ENCODE measurements at regions not wholly inside any gene's neighbourhood (a gene's known extent, or its start where the extent isn't known, plus 50 kb on each side); places are given as distances from the start of the nearest gene placed in this dataset.
"Not testable (repeated sequence)": the region's sequence is repeated elsewhere in the genome, so short reads cannot be mapped to it uniquely, and the experiment has no call there.

GRCh38 chr15:20243486-20244240 is 297.9 kb downstream of the GOLGA6L6 start:
- not testable (repeated sequence) for H3K27me3 ChIP-seq (ENCODE audit: control insufficient read depth, insufficient read depth, low read length); H3K4me3 ChIP-seq (ENCODE audit: low read length); H3K9me3 ChIP-seq (ENCODE audit: control insufficient read depth, low read length)

GRCh38 chr15:20240366-20240917 is 301.2 kb downstream of the GOLGA6L6 start:
- H3K27me3 ChIP-seq (ENCODE audit: control insufficient read depth, insufficient read depth, low read length); H3K36me3 ChIP-seq (ENCODE audit: control insufficient read depth, insufficient read depth, low read length); H3K9me3 ChIP-seq (ENCODE audit: control insufficient read depth, low read length); H3K4me1 ChIP-seq (ENCODE audit: control insufficient read depth, insufficient read depth, low read length); H3K4me3 ChIP-seq (ENCODE audit: low read length); H3K9ac ChIP-seq (ENCODE audit: low read length): not testable (repeated sequence)

More at GRCh38 chr15:20243486-20244240, 297.9 kb downstream of the GOLGA6L6 start:
- not testable (repeated sequence) for H3K36me3 ChIP-seq (ENCODE audit: control insufficient read depth, insufficient read depth, low read length); H3K4me1 ChIP-seq (ENCODE audit: control insufficient read depth, insufficient read depth, low read length); H3K9ac ChIP-seq (ENCODE audit: low read length)

GRCh38 chr15:20239186-20239585 is 302.4 kb downstream of the GOLGA6L6 start:
- not testable (repeated sequence) for H3K9me3 ChIP-seq (ENCODE audit: control insufficient read depth, low read length); H3K4me3 ChIP-seq (ENCODE audit: low read length); H3K36me3 ChIP-seq (ENCODE audit: control insufficient read depth, insufficient read depth, low read length); H3K27me3 ChIP-seq (ENCODE audit: control insufficient read depth, insufficient read depth, low read length); H3K9ac ChIP-seq (ENCODE audit: low read length); H3K4me1 ChIP-seq (ENCODE audit: control insufficient read depth, insufficient read depth, low read length)

GRCh38 chr15:20237256-20238020 is 304.2 kb downstream of the GOLGA6L6 start:
- not testable (repeated sequence) for H3K9ac ChIP-seq (ENCODE audit: low read length); H3K9me3 ChIP-seq (ENCODE audit: control insufficient read depth, low read length); H3K4me3 ChIP-seq (ENCODE audit: low read length); H3K36me3 ChIP-seq (ENCODE audit: control insufficient read depth, insufficient read depth, low read length); H3K4me1 ChIP-seq (ENCODE audit: control insufficient read depth, insufficient read depth, low read length); H3K27me3 ChIP-seq (ENCODE audit: control insufficient read depth, insufficient read depth, low read length)

GRCh38 chr15:20235728-20236127 is 305.9 kb downstream of the GOLGA6L6 start:
- not testable (repeated sequence) for H3K27me3 ChIP-seq (ENCODE audit: control insufficient read depth, insufficient read depth, low read length); H3K36me3 ChIP-seq (ENCODE audit: control insufficient read depth, insufficient read depth, low read length); H3K9me3 ChIP-seq (ENCODE audit: control insufficient read depth, low read length); H3K4me3 ChIP-seq (ENCODE audit: low read length); H3K9ac ChIP-seq (ENCODE audit: low read length); H3K4me1 ChIP-seq (ENCODE audit: control insufficient read depth, insufficient read depth, low read length)

- not testable (repeated sequence) for H3K4me3 ChIP-seq (ENCODE audit: low read length); H3K4me1 ChIP-seq (ENCODE audit: control insufficient read depth, insufficient read depth, low read length); H3K9me3 ChIP-seq (ENCODE audit: control insufficient read depth, low read length); H3K27me3 ChIP-seq (ENCODE audit: control insufficient read depth, insufficient read depth, low read length); H3K36me3 ChIP-seq (ENCODE audit: control insufficient read depth, insufficient read depth, low read length); H3K9ac ChIP-seq (ENCODE audit: low read length)
Measured at GRCh38 chr15:20234006-20234540, 307.5 kb downstream of the GOLGA6L6 start.

- H3K4me3 ChIP-seq (ENCODE audit: low read length); H3K9ac ChIP-seq (ENCODE audit: low read length); H3K4me1 ChIP-seq (ENCODE audit: control insufficient read depth, insufficient read depth, low read length); H3K36me3 ChIP-seq (ENCODE audit: control insufficient read depth, insufficient read depth, low read length); H3K27me3 ChIP-seq (ENCODE audit: control insufficient read depth, insufficient read depth, low read length); H3K9me3 ChIP-seq (ENCODE audit: control insufficient read depth, low read length): not testable (repeated sequence)
Measured at GRCh38 chr15:20232457-20232856, 309.1 kb downstream of the GOLGA6L6 start.

GRCh38 chr15:20230656-20231055 is 310.9 kb downstream of the GOLGA6L6 start:
- not testable (repeated sequence) for H3K9ac ChIP-seq (ENCODE audit: low read length); H3K9me3 ChIP-seq (ENCODE audit: control insufficient read depth, low read length); H3K27me3 ChIP-seq (ENCODE audit: control insufficient read depth, insufficient read depth, low read length); H3K4me3 ChIP-seq (ENCODE audit: low read length); H3K36me3 ChIP-seq (ENCODE audit: control insufficient read depth, insufficient read depth, low read length); H3K4me1 ChIP-seq (ENCODE audit: control insufficient read depth, insufficient read depth, low read length)

GRCh38 chr15:20228791-20229190 is 312.8 kb downstream of the GOLGA6L6 start:
- not testable (repeated sequence) for H3K27me3 ChIP-seq (ENCODE audit: control insufficient read depth, insufficient read depth, low read length)

GRCh38 chr15:20227119-20227853 is 314.3 kb downstream of the GOLGA6L6 start:
- not testable (repeated sequence) for H3K27me3 ChIP-seq (ENCODE audit: control insufficient read depth, insufficient read depth, low read length); H3K9ac ChIP-seq (ENCODE audit: low read length); H3K4me3 ChIP-seq (ENCODE audit: low read length); H3K4me1 ChIP-seq (ENCODE audit: control insufficient read depth, insufficient read depth, low read length); H3K36me3 ChIP-seq (ENCODE audit: control insufficient read depth, insufficient read depth, low read length); H3K9me3 ChIP-seq (ENCODE audit: control insufficient read depth, low read length)

More at GRCh38 chr15:20228791-20229190, 312.8 kb downstream of the GOLGA6L6 start:
- not testable (repeated sequence) for H3K9ac ChIP-seq (ENCODE audit: low read length); H3K9me3 ChIP-seq (ENCODE audit: control insufficient read depth, low read length); H3K4me1 ChIP-seq (ENCODE audit: control insufficient read depth, insufficient read depth, low read length); H3K36me3 ChIP-seq (ENCODE audit: control insufficient read depth, insufficient read depth, low read length); H3K4me3 ChIP-seq (ENCODE audit: low read length)

- H3K9me3 ChIP-seq (ENCODE audit: control insufficient read depth, low read length); H3K9ac ChIP-seq (ENCODE audit: low read length); H3K27me3 ChIP-seq (ENCODE audit: control insufficient read depth, insufficient read depth, low read length); H3K36me3 ChIP-seq (ENCODE audit: control insufficient read depth, insufficient read depth, low read length); H3K4me1 ChIP-seq (ENCODE audit: control insufficient read depth, insufficient read depth, low read length); H3K4me3 ChIP-seq (ENCODE audit: low read length): not testable (repeated sequence)
Measured at GRCh38 chr15:20226531-20226930, 315.1 kb downstream of the GOLGA6L6 start.

GRCh38 chr15:20221063-20221462 is 320.5 kb downstream of the GOLGA6L6 start:
- H3K4me3 ChIP-seq (ENCODE audit: low read length); H3K4me1 ChIP-seq (ENCODE audit: control insufficient read depth, insufficient read depth, low read length); H3K27me3 ChIP-seq (ENCODE audit: control insufficient read depth, insufficient read depth, low read length); H3K36me3 ChIP-seq (ENCODE audit: control insufficient read depth, insufficient read depth, low read length); H3K9me3 ChIP-seq (ENCODE audit: control insufficient read depth, low read length); H3K9ac ChIP-seq (ENCODE audit: low read length): not testable (repeated sequence)
